ENCODE measurements at regions not wholly inside any gene's neighbourhood (a gene's known extent, or its start where the extent isn't known, plus 50 kb on each side); places are given as distances from the start of the nearest gene placed in this dataset.

DNA sequence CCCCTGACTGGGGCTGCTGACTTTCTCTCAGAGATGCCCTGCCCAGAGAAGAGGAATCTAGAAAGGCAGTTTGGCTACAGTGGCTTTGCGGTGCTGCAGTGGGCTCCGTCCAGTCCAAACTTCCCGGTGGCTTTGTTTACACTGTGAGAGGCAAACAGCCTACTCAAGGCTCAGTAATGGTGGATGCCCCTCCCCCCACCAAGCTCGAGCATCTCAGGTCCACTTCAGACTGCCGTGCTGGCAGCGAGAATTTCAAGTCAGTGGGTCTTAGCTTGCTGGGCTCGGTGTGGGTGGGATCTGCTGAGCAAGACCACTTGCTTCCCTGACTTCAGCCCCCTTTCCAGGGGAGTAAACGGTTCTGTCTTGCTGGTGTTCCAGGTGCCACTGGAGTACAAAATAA lies 734.5 kb upstream of the LRRN3 start:
- DNase-seq: no peak

- no peak for DNase-seq
These were observed 732.9 kb upstream of the LRRN3 start for GRCh38 chr7:110358028-110358427.

DNA sequence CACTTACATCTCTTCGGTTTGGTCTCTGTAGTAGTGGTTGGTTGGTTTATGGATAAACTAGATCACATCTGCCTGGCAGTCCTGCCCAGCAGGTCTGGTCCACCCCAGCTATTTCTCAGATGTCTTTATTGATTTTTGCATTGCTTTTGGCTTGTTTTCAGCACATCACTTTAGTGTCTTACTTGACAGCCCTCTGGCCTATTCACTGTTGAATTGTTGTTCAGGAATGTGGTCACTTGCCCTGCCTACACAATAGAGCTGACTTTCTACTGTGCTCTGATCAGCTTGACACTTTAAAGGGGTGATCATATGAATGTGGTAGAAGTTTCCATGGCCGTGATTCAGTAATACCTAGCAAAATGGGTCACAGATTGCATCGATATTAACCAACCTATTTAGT lies 719.2 kb upstream of the LRRN3 start:
- no peak for DNase-seq

- DNase-seq: no peak
These were observed 718.2 kb upstream of the LRRN3 start for GRCh38 chr7:110372685-110373084.

DNA sequence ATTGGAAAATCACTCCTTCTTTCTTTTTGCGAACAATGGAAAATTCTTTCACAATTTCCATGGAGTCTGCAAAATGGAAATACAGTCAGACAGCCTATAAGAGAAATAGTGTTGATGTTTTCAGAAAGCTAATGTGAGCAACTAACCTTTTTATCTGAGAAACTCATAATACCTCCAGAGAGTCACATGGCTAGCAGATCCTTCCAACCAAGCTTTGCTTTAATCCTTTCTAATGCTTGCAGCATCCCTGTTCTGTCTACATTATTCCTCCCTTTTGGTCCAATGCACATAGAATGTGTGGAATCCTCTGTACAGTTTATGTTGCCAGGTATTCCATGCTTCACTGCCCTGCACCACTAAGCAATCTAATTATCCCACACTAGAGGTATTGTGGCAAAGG lies 717.5 kb upstream of the LRRN3 start:
- DNase-seq: no peak

- no peak for DNase-seq
These were observed 717.1 kb upstream of the LRRN3 start for GRCh38 chr7:110373859-110374258.

GRCh38 chr7:110375068-110375467 lies 715.9 kb upstream of the LRRN3 start:
- no peak for DNase-seq

DNA sequence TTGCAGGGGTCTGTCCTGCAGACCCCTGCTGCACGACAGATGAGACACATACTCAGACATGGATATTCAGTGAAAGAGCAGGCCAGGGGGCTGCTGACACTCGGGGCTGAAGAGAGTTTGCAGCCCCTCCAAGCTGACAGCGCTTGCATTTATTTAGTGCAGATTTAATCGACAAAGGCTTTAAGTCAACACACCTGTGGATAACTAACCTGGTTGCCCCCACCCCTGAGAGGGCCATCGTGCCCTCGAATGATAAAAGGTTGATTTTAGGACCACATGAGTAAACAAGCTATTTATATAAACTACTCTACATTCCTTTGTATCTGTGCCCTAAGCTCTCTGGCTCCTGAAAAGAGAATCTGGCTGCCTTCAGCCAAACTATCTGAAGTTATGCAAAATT lies 708.2 kb upstream of the LRRN3 start:
- DNase-seq: no peak

DNA sequence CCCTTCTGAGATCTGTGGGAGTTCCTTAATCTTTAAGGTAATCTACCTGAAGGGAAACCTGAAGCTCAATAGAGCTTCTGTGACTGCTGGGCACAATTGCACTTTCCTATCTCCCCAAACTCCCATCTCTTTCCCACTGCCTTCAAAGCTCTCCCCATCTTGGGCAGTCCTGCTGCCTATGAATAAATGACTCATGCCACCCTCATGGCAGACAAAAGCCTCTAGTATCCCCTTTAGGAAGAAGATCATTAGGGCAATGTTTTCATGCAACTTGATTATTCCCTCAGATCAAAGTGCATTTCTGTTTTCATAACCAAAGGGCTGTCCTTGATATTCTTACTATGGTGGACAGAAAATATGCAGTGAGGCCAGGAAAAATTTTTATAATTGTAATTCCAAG lies 704.9 kb upstream of the LRRN3 start:
- no peak for DNase-seq

DNA sequence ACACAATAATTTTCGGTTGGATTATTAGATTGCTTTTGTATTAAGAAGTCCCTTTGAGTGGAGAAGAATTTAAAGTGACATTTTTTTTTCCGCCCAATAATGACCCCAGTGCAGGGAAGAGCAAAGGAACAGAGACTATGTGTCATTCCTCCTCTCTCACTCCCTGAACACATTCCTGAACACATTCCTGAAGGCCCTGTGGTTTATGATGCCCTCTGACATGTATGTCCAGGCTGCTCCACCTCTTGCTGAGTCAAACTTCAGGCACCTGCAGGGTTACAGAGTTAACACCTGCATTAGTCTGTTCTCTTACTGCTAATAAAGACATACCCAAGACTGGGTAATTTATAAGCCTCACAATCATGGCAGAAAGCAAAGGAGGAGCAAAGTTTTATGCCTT lies 704.0 kb upstream of the LRRN3 start:
- DNase-seq: no peak

DNA sequence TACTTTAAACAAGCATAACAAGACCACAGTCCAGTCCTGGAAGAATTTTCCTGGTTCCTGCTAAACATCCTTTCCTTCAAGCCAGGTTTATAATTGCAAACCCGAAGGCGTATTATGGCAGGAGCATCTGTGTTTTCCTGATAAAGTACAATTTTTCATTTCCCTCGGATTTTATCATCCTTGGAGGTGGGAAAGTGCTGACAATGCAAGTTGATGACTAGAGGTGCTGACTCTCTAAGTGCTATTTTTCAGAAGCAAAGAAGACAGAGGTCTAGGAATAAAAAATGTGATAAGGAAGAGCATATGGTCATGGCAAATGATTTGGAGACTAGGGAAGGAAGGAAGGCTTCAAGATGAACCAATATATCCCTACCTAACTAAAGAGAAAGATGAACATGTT lies 703.2 kb upstream of the LRRN3 start:
- no peak for DNase-seq

- DNase-seq: no peak
These were observed 702.5 kb upstream of the LRRN3 start for GRCh38 chr7:110388457-110388856.

DNA sequence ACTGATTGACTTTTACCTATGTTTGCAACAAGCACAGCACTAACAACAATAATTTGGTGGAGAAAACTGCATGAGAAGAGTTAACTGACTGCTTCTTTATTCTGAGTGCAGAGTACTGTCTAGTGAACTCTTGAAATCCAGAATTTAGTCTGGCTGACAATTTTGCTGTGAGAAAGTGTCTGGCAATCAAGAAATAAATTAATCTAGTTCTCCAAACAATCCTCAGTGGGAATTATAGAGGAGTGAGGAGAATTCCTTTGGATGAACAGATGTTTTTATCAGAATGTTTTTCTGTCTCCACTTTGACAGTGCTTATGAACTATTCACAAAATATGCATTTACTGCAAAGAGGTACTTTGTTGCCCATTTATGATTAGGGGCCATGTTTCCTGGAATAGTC lies 694.9 kb upstream of the LRRN3 start:
- DNase-seq: no peak

GRCh38 chr7:110397927-110398660 lies 692.8 kb upstream of the LRRN3 start:
- DNase-seq: no peak

GRCh38 chr7:110399421-110399820 lies 691.5 kb upstream of the LRRN3 start:
- DNase-seq: no peak

DNA sequence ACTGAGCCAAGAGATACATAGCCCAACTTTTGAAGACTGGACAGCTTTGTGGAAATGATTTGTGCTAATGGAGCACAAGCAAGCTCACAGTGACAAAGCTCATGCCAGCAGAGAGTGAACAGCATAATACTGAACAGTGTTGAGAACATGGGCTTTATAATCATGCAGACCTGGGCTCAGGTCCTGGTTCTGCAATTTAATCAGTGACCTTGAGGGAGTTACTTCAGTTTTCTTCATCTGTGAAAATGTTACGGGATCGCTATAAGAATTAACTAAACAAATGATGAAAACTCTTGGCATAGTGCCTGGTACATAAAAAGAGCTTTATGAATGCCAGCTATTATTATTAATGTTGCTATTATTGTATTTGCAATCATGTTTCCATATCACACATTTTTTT lies 690.5 kb upstream of the LRRN3 start:
- DNase-seq: no peak

DNA sequence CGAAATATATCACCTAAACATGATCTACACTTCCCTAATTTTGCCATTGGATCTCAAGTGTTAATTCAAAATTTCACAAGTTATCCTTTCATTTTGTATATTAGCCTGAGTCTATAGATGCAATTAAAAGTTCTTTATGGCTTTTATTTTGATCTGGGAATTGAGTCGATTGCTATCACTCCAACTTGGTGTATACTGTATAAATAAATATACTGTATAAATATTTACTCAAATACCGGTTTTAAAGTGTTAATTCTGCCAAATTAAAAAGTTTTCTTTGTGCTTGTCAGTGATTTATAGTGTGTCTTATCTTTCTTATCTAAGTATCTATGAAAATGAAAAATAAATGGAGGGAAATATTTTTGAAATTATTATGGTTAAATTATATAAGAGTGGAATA lies 683.7 kb upstream of the LRRN3 start:
- no peak for DNase-seq

GRCh38 chr7:110407706-110408105 lies 683.2 kb upstream of the LRRN3 start:
- no peak for DNase-seq

- DNase-seq: no peak
These were observed 678.3 kb upstream of the LRRN3 start for GRCh38 chr7:110412614-110413013.

- no peak for DNase-seq
These were observed 677.9 kb upstream of the LRRN3 start for GRCh38 chr7:110413038-110413437.

DNA sequence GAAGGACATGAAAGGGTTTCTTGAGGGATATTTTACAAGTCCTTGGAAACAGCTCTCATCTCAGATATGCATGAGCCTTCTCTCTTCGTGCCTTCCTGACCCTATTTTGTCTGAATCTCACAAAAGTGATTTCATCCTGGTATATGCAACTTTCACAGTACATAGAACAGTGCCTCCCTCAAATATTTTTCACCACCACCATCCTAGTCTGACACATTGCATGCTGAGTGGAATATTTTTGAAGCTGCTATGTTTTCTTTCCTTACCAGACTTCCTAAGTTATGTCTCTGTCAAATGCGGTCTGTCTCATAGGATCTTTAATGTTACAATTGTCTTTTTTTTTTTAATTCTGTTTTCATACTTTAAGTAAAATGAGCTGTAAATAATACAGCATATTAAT lies 673.3 kb upstream of the LRRN3 start:
- DNase-seq: no peak

GRCh38 chr7:110418659-110419280 lies 672.2 kb upstream of the LRRN3 start:
- no peak for DNase-seq

DNA sequence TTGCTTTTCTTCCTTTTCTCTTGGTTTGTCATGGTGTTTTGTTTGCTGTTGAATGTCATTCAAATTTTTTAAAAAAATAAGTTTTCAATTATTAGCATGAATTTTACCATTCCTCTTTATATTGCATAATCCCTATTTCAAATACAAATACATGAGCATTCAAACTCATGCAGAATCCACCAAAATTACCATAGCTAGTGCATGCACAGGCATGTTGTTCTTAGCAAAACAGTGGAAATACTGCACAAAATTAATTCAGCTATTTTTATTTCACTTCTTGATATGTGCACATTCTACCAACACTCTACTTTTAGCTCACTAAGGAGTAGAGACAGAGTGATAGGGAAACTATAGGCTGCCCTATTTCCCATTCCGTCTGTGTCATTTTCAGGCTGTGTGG lies 670.1 kb upstream of the LRRN3 start:
- no peak for DNase-seq

All from anterior cingulate cortex (tissue), 58 donors.